IMR-90 (cell line): ENCODE measurements at regions not wholly inside any gene's neighbourhood (a gene's known extent, or its start where the extent isn't known, plus 50 kb on each side); places are given as distances from the start of the nearest gene placed in this dataset.
A peak's percentile ranks its signal among the peaks of the same experiment; 100 is the strongest.

Experiments
- ATAC-seq: fragments of 200-7000 bp; cut with Tn5 transposase; 2 replicates; pipeline ENCODE4 v1.9.1; 2020; ENCODE audit warnings: low read depth, mild to moderate bottlenecking, moderate library complexity
- BruUV-seq: library from RNA; stranded (reverse); fragments of 400-500 nt; replicated peaks from 2 replicates; lab custom pipeline; 2021; lab: Mats Ljungman, UMichigan
- CTCF ChIA-PET: fragments of 300-600 bp; formaldehyde crosslinking; extraction: SDS; loops from one replicate; lab custom pipeline; 2021; ENCODE audit warnings: antibody characterized with exemption; lab: Yijun Ruan, JAX
- POLR2A ChIA-PET: fragments of 300-600 bp; sonication (Branson Sonifier 250); formaldehyde crosslinking; loops from one replicate; lab custom pipeline; 2022; ENCODE audit warnings: antibody characterized with exemption; ENCODE audit not compliant: unreplicated experiment; lab: Charles Lee
- DNase-seq: peaks from one replicate; pipeline ENCODE4 v3.0.0; 2013
- H2AFZ ChIP-seq: replicated peaks from 2 replicates; pipeline ENCODE3; 2013; ENCODE audit warnings: low read length, mild to moderate bottlenecking; ENCODE audit not compliant: poor library complexity
- H2AK5ac ChIP-seq: 2 replicates; pipeline ENCODE4 v1.6.1; 2013; ENCODE audit warnings: low read depth, low read length, inconsistent platforms
- H2AK9ac ChIP-seq: replicated peaks from 2 replicates; pipeline ENCODE3; 2013; ENCODE audit warnings: mild to moderate bottlenecking, low read depth, low read length, moderate library complexity; ENCODE audit not compliant: poor library complexity
- H2BK120ac ChIP-seq: 2 replicates; pipeline ENCODE4 v1.6.1; 2013; ENCODE audit warnings: low read depth, low read length, inconsistent platforms
- H2BK15ac ChIP-seq: 3 replicates; pipeline ENCODE4 v1.6.1; 2013; ENCODE audit warnings: low read depth, low read length, inconsistent platforms
- H2BK20ac ChIP-seq: 2 replicates; pipeline ENCODE4 v1.6.1; 2013; ENCODE audit warnings: low read depth, mild to moderate bottlenecking, inconsistent platforms, low read length, moderate library complexity
- H2BK5ac ChIP-seq: 2 replicates; pipeline ENCODE4 v1.6.1; 2013; ENCODE audit warnings: mild to moderate bottlenecking, low read depth, low read length, inconsistent platforms; ENCODE audit not compliant: poor library complexity, severe bottlenecking
- H3K14ac ChIP-seq: replicated peaks from 2 replicates; pipeline ENCODE4 v1.6.1; 2013; ENCODE audit warnings: low read depth, low read length, inconsistent platforms
- H3K18ac ChIP-seq: 2 replicates; pipeline ENCODE4 v1.6.1; 2013; ENCODE audit warnings: low read depth, low read length, control low read depth
- H3K23ac ChIP-seq: 2 replicates; pipeline ENCODE4 v1.6.1; 2013; ENCODE audit warnings: low read depth, low read length, inconsistent platforms
- H3K27ac ChIP-seq: 2 replicates; pipeline ENCODE4 v1.5.1; 2013; ENCODE audit warnings: mild to moderate bottlenecking, control low read depth, low read length; ENCODE audit not compliant: insufficient read depth
- H3K27me3 ChIP-seq: 2 replicates; pipeline ENCODE4 v1.6.1; 2013; ENCODE audit warnings: low read length; ENCODE audit not compliant: control insufficient read depth, insufficient read depth
- H3K36me3 ChIP-seq: 2 replicates; pipeline ENCODE4 v1.6.1; 2013; ENCODE audit warnings: low read length, mixed read lengths; ENCODE audit not compliant: control insufficient read depth, insufficient read depth
- H3K4ac ChIP-seq: 2 replicates; pipeline ENCODE4 v1.6.1; 2013; ENCODE audit warnings: low read depth, low read length, inconsistent platforms
- H3K4me1 ChIP-seq: 2 replicates; pipeline ENCODE4 v1.6.1; 2013; ENCODE audit warnings: low read length, mixed read lengths; ENCODE audit not compliant: control insufficient read depth, insufficient read depth
- H3K4me2 ChIP-seq: 2 replicates; pipeline ENCODE4 v1.6.1; 2013; ENCODE audit warnings: low read depth, mild to moderate bottlenecking, control low read depth, low read length, moderate library complexity
- H3K4me3 ChIP-seq: 2 replicates; pipeline ENCODE4 v1.5.1; 2013; ENCODE audit warnings: low read depth, mild to moderate bottlenecking, control low read depth, low read length, moderate library complexity; ENCODE audit not compliant: insufficient read depth
- H3K56ac ChIP-seq: 2 replicates; pipeline ENCODE4 v1.6.1; 2013; ENCODE audit warnings: low read length, inconsistent platforms; ENCODE audit not compliant: insufficient read depth; ENCODE audit errors: extremely low read depth
- H3K79me1 ChIP-seq, 2 experiments: 2 replicates each; pipeline ENCODE4 v1.6.1; 2013; ENCODE audit warnings: low read length in 2 of 2, inconsistent platforms in 1 of 2, low read depth in 1 of 2
- H3K9ac ChIP-seq: 2 replicates; pipeline ENCODE4 v1.6.1; 2013; ENCODE audit warnings: low read depth, low read length, control low read depth
- H3K9me1 ChIP-seq: 2 replicates; pipeline ENCODE4 v1.6.1; 2013; ENCODE audit warnings: low read length, inconsistent platforms; ENCODE audit not compliant: insufficient read depth
- H3K9me3 ChIP-seq: 2 replicates; pipeline ENCODE4 v1.6.1; 2013; ENCODE audit warnings: low read length; ENCODE audit not compliant: control insufficient read depth, insufficient read depth
- H4K20me1 ChIP-seq: 2 replicates; pipeline ENCODE4 v1.6.1; 2013; ENCODE audit warnings: low read length, inconsistent platforms; ENCODE audit not compliant: insufficient read depth
- H4K5ac ChIP-seq: 2 replicates; pipeline ENCODE4 v1.6.1; 2013; ENCODE audit warnings: mild to moderate bottlenecking, low read depth, low read length, control low read depth
- H4K8ac ChIP-seq, 2 experiments: 2 replicates each; pipeline ENCODE4 v1.6.1; 2013; ENCODE audit warnings: low read depth in 2 of 2, low read length in 2 of 2, control low read depth in 1 of 2, inconsistent platforms in 1 of 2
- H4K91ac ChIP-seq: 2 replicates; pipeline ENCODE4 v1.6.1; 2013; ENCODE audit warnings: low read depth, low read length, inconsistent platforms; ENCODE audit not compliant: insufficient read depth
- CEBPB ChIP-seq: IDR thresholded peaks from 2 replicates; pipeline ENCODE4 v1.6.1; 2012; ENCODE audit warnings: low read depth, low read length, improper control_type of control experiment
- ELK1 ChIP-seq: fragments of 150-350 bp; IDR thresholded peaks from 2 replicates; pipeline ENCODE4 v1.6.1; 2016; ENCODE audit warnings: low read depth, mild to moderate bottlenecking, low read length, moderate library complexity, borderline replicate concordance
- FOS ChIP-seq: fragments of 150-350 bp; IDR thresholded peaks from 2 replicates; pipeline ENCODE4 v1.6.1; 2016; ENCODE audit warnings: low read depth, low read length
- MAFK ChIP-seq: IDR thresholded peaks from 2 replicates; pipeline ENCODE4 v1.6.1; 2012; ENCODE audit warnings: low read depth, low read length, improper control_type of control experiment
- MAZ ChIP-seq: IDR thresholded peaks from 2 replicates; pipeline ENCODE4 v1.6.1; 2012; ENCODE audit warnings: low read depth, mild to moderate bottlenecking, low read length, improper control_type of control experiment, moderate library complexity, borderline replicate concordance
- NFE2L2 ChIP-seq: fragments of 150-350 bp; IDR thresholded peaks from 2 replicates; pipeline ENCODE4 v1.6.1; 2016; ENCODE audit warnings: low read depth, mild to moderate bottlenecking, low read length
- POLR2A ChIP-seq: IDR thresholded peaks from 2 replicates; pipeline ENCODE4 v1.6.1; 2012; ENCODE audit warnings: mild to moderate bottlenecking, low read depth, low read length
- RAD21 ChIP-seq: IDR thresholded peaks from 2 replicates; pipeline ENCODE4 v1.6.1; 2012; ENCODE audit warnings: low read length, improper control_type of control experiment
- RCOR1 ChIP-seq: IDR thresholded peaks from 2 replicates; pipeline ENCODE4 v1.6.1; 2012; ENCODE audit warnings: mild to moderate bottlenecking, low read length, improper control_type of control experiment; ENCODE audit not compliant: insufficient replicate concordance
- USF2 ChIP-seq: fragments of 150-350 bp; IDR thresholded peaks from 2 replicates; pipeline ENCODE4 v1.6.1; 2017; ENCODE audit warnings: mild to moderate bottlenecking, antibody characterized with exemption, low read length, low read depth
- WGBS, 2 experiments: methylation state at CpG; one replicate each; pipeline versions ENCODE4 v1.1.5 to v1.1.7; 2013; ENCODE audit warnings: missing lambda C conversion rate in 2 of 2; ENCODE audit not compliant: insufficient read length in 1 of 2; ENCODE audit errors: extremely low coverage in 2 of 2; 5-methylcytosine and 5-hydroxymethylcytosine counted together
- dilution Hi-C: fragments of 300-500 bp; cut with HindIII; formaldehyde crosslinking; loops from one replicate; pipeline ENCODE4 v1.14.3; 2018; ENCODE audit warnings: low sequenced_read_pairs; ENCODE audit not compliant: unreplicated experiment
- in situ Hi-C: fragments of 300-500 bp; cut with MboI; formaldehyde crosslinking; loops from 3 replicates; pipeline ENCODE4 v1.14.3; 2019; ENCODE audit warnings: low sequenced_read_pairs, inconsistent platforms, mixed read lengths
- intact Hi-C: fragments of 100-400 bp; cut with micrococcal nuclease; formaldehyde crosslinking; loops from 2 replicates; pipeline ENCODE4 v1.10.0; 2022

GRCh38 chr6:14440940-14441781 lies 323.6 kb downstream of the CD83 start:
- TF ChIP-seq FOS (no peak), MAZ (no peak), NFE2L2 (no peak), ELK1 (no peak), RCOR1 (no peak), MAFK (no peak), RAD21 (no peak), USF2 (no peak), CEBPB (no peak), POLR2A (no peak)
- no peak overlapping the region for H3K9ac ChIP-seq
- H3K4me3 ChIP-seq = no peak overlapping the region

More at GRCh38 chr6:14440940-14441781, 323.6 kb downstream of the CD83 start:
- Histone ChIP-seq H3K36me3 (no peaks in the 10 kb centered on the region), H3K14ac (no peak overlapping the region), H3K18ac (no peak overlapping the region; the same call in 1 of the 2 replicates), H4K91ac (no peak overlapping the region), H2AK5ac (no peak overlapping the region), H3K79me1 (no peaks in the 10 kb centered on the region), H3K4me2 (peak overlapping the region; percentile 56; the same call in 1 of the 2 replicates), H3K4ac (no peak overlapping the region), H2BK20ac (no peak overlapping the region), H3K23ac (0 out of 2 replicates have a peak overlapping the region, but pooled peaks have one; percentile 31), H2BK120ac (no peak overlapping the region), H3K56ac (no peak overlapping the region), H3K9me1 (no peaks in the 10 kb centered on the region), H2BK15ac (no peak overlapping the region), H2AK9ac (no peak overlapping the region), H4K8ac (peak overlapping the region in 1 of 2 experiments; percentile 27; a peak in 1 of 4 replicates), H3K27ac (peak overlapping the region; percentile 39; the same call in 1 of the 2 replicates), H3K9me3 (no peaks in the 10 kb centered on the region), H3K27me3 (no peaks in the 10 kb centered on the region), H4K5ac (no peak overlapping the region; the same call in 1 of the 2 replicates), H2AFZ (no peak overlapping the region), H3K4me1 (peaks cover 9% of the 10 kb centered on the region), H4K20me1 (no peaks in the 10 kb centered on the region), H2BK5ac (no peak overlapping the region)
- BruUV-seq = no TSS peak
- DNase-seq (peak; percentile 19), ATAC-seq (peak; percentile 60)
- intact Hi-C loops (no loop called here), in situ Hi-C loops (no loop called here), dilution Hi-C loops (no loop called here)
- POLR2A ChIA-PET = no interaction called here
- WGBS, 2 experiments = 40% methylated on average over 2 of the region's 13 CpGs; no CpG with 5 or more reads in 1 of the 2 experiments
- CTCF ChIA-PET = no interaction called here
